ENCODE measurements at regions not wholly inside any gene's neighbourhood (a gene's known extent, or its start where the extent isn't known, plus 50 kb on each side); places are given as distances from the start of the nearest gene placed in this dataset.
A peak's percentile ranks its signal among the peaks of the same experiment; 100 is the strongest.

DNA sequence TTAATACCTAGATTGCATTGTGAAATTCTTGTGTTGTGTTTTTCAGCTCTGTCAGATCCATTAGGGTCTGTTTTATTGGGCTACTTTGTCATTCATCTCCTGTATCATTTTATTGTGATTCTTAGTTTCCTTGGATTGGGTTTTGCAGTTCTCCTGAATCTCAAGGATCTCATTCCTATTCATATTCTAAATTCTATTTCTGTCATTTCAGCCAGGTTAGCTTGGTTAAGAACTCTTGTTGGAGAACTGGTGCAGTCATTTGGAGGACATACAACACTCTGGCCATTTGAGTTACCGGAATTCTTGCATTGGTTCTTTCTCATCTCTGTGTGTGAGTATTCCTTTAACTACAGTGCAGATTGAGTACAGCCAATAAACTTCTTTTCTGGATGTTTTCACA is 159.6 kb downstream of the FAM78B start:
- Histone ChIP-seq H3K9me3 (ENCODE audit: insufficient read depth, low read length) (0 out of 2 replicates have a peak, but pooled peaks cover 8% of the 10 kb centered on the region), H3K4me1 (ENCODE audit: insufficient read depth, insufficient read length) (no peaks in the 10 kb centered on the region), H3K9ac (ENCODE audit: insufficient read length, low read depth) (no peak overlapping the region), H3K36me3 (ENCODE audit: insufficient read depth, insufficient read length, low read length) (no peaks in the 10 kb centered on the region), H3K4me3 (ENCODE audit: insufficient read length, low read depth) (no peak overlapping the region), H3K27me3 (ENCODE audit: insufficient read depth, insufficient read length) (no peaks in the 10 kb centered on the region)
- no peak for DNase-seq (ENCODE audit: low read depth, low spot score)
- TF ChIP-seq SUZ12 (IDR thresholded peaks at IDR 0.05; ENCODE audit: extremely low read depth, insufficient read depth, insufficient read length) (no peak), ZNF274 (IDR thresholded peaks at IDR 0.05; ENCODE audit: low read depth, low read length) (no peak), YY1 (IDR thresholded peaks at IDR 0.05; ENCODE audit: insufficient read depth, insufficient read length) (no peak)

DNA sequence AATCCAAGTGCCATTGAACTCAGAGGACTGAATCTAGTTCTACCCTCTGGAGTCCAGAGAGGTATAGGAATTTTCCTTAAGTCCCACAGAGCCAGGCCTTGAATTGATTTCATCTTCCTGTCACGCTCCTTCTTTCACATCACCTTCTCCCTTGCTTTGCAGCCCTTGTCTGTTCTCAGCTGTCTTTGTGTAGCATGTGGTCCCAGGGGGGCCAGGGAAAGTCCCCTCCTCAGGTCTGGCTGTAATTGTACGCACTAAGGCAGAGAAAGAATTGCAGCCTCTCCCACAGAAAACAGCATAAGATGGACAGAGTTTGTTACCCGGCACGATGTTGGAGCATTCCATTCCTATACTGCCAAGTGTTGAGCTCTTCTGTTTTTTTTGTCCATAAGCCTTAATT is 153.6 kb downstream of the FAM78B start:
- no peak overlapping the region for H3K4me3 ChIP-seq (ENCODE audit: insufficient read length, low read depth)
- H3K27me3 ChIP-seq (ENCODE audit: insufficient read depth, insufficient read length), result no peaks in the 10 kb centered on the region
- H3K36me3 ChIP-seq (ENCODE audit: insufficient read depth, insufficient read length, low read length), result no peaks in the 10 kb centered on the region
- H3K4me1 ChIP-seq (ENCODE audit: insufficient read depth, insufficient read length), result no peaks in the 10 kb centered on the region
- H3K9ac ChIP-seq (ENCODE audit: insufficient read length, low read depth), result no peak overlapping the region
- no peak for DNase-seq (ENCODE audit: low read depth, low spot score)
- no peaks in the 10 kb centered on the region for H3K9me3 ChIP-seq (ENCODE audit: insufficient read depth, low read length)
- TF ChIP-seq SUZ12 (IDR thresholded peaks at IDR 0.05; ENCODE audit: extremely low read depth, insufficient read depth, insufficient read length), result no peak
- TF ChIP-seq YY1 (IDR thresholded peaks at IDR 0.05; ENCODE audit: insufficient read depth, insufficient read length), result no peak
- TF ChIP-seq ZNF274 (IDR thresholded peaks at IDR 0.05; ENCODE audit: low read depth, low read length), result no peak

DNA sequence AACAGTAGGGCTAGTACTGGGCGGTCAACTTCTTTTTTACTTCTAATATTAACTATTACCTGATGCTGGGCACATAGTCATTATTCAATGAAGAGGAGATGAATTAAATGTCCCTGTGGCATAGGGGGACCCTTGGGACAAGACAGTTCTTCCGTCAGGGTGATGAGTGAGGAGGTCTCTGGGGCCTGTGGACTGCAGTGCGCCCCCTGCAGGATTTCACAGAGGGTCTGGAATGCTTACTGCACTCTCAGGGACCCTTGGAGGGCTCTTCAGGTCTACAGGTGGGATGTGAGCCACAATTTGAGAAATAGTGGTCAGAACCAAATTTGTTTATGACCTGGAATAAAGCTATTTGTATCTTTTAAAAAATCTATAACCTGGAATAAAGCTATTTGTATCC is 149.4 kb downstream of the FAM78B start:
- no peaks in the 10 kb centered on the region for H3K36me3 ChIP-seq (ENCODE audit: insufficient read depth, insufficient read length, low read length)
- DNase-seq (ENCODE audit: low read depth, low spot score), result peak; percentile 32
- H3K9me3 ChIP-seq (ENCODE audit: insufficient read depth, low read length), result no peaks in the 10 kb centered on the region
- no peaks in the 10 kb centered on the region for H3K27me3 ChIP-seq (ENCODE audit: insufficient read depth, insufficient read length)
- H3K9ac ChIP-seq (ENCODE audit: insufficient read length, low read depth), result no peak overlapping the region
- TF ChIP-seq YY1 (IDR thresholded peaks at IDR 0.05; ENCODE audit: insufficient read depth, insufficient read length), result no peak
- no peak for TF ChIP-seq ZNF274 (IDR thresholded peaks at IDR 0.05; ENCODE audit: low read depth, low read length)
- TF ChIP-seq SUZ12 (IDR thresholded peaks at IDR 0.05; ENCODE audit: extremely low read depth, insufficient read depth, insufficient read length), result no peak
- no peaks in the 10 kb centered on the region for H3K4me1 ChIP-seq (ENCODE audit: insufficient read depth, insufficient read length)
- H3K4me3 ChIP-seq (ENCODE audit: insufficient read length, low read depth), result no peak overlapping the region

Measured in NT2/D1 (cell line).